K562 (cell line): ENCODE measurements at regions not wholly inside any gene's neighbourhood (a gene's known extent, or its start where the extent isn't known, plus 50 kb on each side); places are given as distances from the start of the nearest gene placed in this dataset.

Source experiments
- CEBPB ChIP-seq: fragments of 450-650 bp; IDR thresholded peaks from 2 replicates; pipeline ENCODE4 v1.6.1; 2016; ENCODE audit warnings: missing genetic modification characterization, missing compliant biosample characterization
- EP400 ChIP-seq: fragments of 450-650 bp; IDR thresholded peaks from 2 replicates; pipeline ENCODE4 v1.6.1; 2017; ENCODE audit warnings: antibody characterized with exemption, mild to moderate bottlenecking, moderate library complexity
- FOXK1 ChIP-seq: sonication (generic); formaldehyde crosslinking; IDR thresholded peaks from 2 replicates; pipeline ENCODE4 v1.8.0; 2022; ENCODE audit warnings: missing genetic modification reagents, mild to moderate bottlenecking, borderline replicate concordance
- ZFP36 ChIP-seq: fragments of 150-350 bp; IDR thresholded peaks from 2 replicates; pipeline ENCODE4 v1.6.1; 2018; ENCODE audit warnings: low read length, low read depth; ENCODE audit not compliant: partially characterized antibody
- ZSCAN29 ChIP-seq: fragments of 450-650 bp; IDR thresholded peaks from 2 replicates; pipeline ENCODE4 v1.6.1; 2017
- TF ChIP-seq, protein P1 (sequence below): fragments of 250-450 bp; sonication (Bioruptor Pico); IDR thresholded peaks from 2 replicates; pipeline ENCODE4 v1.8.0; 2021; ENCODE audit warnings: moderate library complexity, mild to moderate bottlenecking, inconsistent platforms

DNA sequence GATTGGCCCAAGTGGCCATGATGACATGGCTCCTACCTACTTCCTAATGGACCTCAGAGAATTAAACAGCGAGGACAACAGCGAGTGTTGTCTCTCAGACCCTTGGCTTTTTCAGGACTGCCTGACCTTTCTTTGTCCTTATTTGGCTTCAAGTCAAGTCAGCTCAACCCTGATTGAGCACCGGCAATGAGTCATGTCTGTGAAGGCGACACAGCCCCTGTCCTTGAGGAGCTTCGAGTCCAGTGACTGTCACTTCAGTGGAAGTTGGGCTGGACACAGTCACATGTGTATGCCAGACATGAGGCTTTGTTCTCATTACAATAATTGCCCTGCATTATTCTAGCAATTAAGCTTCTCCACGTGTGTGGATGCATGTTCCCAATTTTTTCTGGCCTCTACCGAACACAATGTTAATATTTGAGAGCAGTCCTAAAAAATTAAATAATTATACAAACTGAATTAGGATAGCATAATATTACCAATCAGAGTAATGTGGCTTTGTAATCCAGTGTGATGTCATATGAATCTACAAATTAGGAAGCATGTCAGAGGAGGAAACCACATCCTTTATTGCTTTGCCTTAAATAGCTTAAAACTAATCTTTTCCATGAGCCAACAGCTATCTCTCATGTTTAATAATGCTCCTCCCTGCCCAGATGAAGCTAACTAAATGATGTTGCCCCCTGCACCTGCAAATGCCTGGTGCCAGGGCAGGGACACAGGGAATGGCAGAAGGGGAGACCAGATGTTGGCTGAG, 178.6 kb downstream of the CDH26 start:
- TF ChIP-seq ZSCAN29 (no peak), EP400 (no peak), CEBPB (tag) (no peak), ZFP36 (no peak), FOXK1 (CRISPR knock-in tag) (no peak)
- TF ChIP-seq, protein P1, sequence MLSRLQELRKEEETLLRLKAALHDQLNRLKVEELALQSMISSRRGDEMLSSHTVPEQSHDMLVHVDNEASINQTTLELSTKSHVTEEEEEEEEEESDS = no peak
